GM12865 (cell line): ENCODE measurements at regions not wholly inside any gene's neighbourhood (a gene's known extent, or its start where the extent isn't known, plus 50 kb on each side); places are given as distances from the start of the nearest gene placed in this dataset.

Experiments used
- DNase-seq: peaks from one replicate; pipeline ENCODE4 v3.0.0; 2010; ENCODE audit warnings: low read depth
- H3K4me3 ChIP-seq: 2 replicates; pipeline ENCODE4 v1.5.1; 2011; ENCODE audit warnings: mild to moderate bottlenecking, low read depth, low read length, control low read depth
- TF ChIP-seq, protein P1 (sequence below): IDR thresholded peaks from 2 replicates; pipeline ENCODE4 v1.5.1; 2011; ENCODE audit warnings: low read length, control low read depth, low read depth, inconsistent platforms; ENCODE audit not compliant: insufficient read depth; ENCODE audit errors: missing control alignments

DNA sequence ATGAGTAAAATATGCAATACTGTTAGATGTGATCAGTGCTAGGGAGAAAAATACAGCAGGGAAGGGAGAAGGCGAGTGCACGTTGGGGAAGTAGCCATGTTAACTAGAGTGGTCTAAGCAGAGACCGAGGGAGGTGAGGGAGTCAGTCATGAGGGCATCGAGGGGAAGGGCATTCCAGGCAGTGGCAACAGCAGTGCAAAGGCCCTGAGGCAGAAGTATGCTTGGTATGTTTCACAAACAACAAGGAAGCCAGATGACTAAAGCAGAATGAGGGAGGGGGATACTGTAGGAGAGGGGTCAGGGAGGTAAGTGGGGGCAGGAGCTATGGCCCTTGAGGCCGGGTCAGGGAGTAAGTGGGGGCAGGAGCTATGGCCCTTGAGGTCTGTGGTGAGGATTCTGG lies 123.3 kb upstream of the BOD1 start:
- H3K4me3 ChIP-seq, result no peak overlapping the region
- no peak for DNase-seq
- TF ChIP-seq, protein P1, sequence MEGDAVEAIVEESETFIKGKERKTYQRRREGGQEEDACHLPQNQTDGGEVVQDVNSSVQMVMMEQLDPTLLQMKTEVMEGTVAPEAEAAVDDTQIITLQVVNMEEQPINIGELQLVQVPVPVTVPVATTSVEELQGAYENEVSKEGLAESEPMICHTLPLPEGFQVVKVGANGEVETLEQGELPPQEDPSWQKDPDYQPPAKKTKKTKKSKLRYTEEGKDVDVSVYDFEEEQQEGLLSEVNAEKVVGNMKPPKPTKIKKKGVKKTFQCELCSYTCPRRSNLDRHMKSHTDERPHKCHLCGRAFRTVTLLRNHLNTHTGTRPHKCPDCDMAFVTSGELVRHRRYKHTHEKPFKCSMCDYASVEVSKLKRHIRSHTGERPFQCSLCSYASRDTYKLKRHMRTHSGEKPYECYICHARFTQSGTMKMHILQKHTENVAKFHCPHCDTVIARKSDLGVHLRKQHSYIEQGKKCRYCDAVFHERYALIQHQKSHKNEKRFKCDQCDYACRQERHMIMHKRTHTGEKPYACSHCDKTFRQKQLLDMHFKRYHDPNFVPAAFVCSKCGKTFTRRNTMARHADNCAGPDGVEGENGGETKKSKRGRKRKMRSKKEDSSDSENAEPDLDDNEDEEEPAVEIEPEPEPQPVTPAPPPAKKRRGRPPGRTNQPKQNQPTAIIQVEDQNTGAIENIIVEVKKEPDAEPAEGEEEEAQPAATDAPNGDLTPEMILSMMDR, result no peak

DNA sequence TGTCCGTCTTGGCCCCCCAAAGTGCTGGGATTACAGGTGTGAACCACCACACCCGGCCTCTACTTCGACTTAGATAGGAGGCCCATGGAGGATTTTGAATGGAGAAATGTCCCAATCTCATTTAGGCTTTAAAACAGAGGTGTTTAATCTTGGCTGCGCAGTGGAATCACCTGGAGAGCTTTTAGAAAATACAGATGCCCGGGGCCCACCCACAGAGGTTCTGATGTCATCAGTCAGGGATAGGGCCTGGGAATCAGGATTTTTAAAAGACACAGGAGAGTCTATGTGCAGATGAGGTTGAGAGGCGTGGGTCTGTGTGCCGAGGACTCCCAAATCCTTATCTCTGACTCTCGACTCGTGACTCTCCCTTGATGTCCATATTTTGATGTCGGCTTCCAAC lies 124.0 kb upstream of the BOD1 start:
- H3K4me3 ChIP-seq, result no peak overlapping the region
- TF ChIP-seq, protein P1, result no peak
- no peak for DNase-seq

DNA sequence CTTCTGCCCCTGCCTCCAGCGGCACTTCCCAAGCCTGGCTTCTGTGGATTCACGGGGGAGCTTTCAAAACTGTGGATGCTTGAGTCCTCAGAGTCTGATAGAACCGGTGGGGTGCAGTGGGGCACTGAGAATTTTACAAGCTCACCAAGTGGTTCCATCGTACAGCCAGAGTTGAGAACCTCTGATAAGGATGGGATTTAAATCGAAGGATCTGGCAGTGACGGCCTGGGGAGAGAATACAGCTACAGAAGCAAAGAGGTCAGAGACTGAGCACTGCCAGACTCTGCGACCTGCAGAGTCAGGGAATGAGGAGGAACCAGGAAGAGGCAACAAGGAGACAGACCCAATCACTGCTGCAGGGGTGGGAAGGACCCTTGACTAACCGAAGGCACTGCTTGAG lies 124.6 kb upstream of the BOD1 start:
- DNase-seq, result no peak
- TF ChIP-seq, protein P1, result no peak
- H3K4me3 ChIP-seq, result no peak overlapping the region

DNA sequence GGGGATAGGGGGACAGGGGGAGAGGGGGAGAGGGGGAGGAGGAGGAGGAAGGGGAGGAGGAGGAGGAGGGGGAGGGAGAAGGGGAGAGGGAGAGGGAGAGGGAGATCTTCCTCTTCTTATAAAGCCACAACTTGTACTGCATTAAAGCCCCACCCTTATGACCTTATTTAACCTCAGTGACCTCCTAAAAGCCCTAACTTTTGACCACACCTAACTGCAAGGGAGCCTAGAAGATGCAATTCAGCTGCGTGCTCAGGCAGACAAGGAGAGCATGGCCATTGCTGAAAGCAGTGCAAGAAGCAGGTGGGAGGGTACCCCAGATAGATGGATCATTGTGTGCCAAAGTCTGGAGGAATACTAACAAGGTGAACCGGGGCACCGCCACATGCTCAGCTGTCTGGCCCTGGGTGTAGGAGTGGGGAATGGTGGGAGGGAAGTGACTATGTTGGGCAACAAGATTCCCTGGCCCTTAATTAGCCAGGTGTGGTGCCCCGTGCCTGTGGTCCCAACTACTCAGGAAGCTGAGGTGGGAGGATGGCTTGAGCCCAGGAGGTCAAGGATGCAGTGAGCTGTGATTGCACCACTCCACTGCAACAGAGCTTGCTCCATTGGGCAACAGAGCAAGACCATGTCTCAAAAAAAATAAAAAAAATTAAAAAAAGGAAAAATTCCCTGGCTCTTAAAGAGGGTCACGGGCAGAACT lies 125.4 kb upstream of the BOD1 start:
- TF ChIP-seq, protein P1, result no peak
- no peak overlapping the region for H3K4me3 ChIP-seq
- DNase-seq, result peak; percentile 54

DNA sequence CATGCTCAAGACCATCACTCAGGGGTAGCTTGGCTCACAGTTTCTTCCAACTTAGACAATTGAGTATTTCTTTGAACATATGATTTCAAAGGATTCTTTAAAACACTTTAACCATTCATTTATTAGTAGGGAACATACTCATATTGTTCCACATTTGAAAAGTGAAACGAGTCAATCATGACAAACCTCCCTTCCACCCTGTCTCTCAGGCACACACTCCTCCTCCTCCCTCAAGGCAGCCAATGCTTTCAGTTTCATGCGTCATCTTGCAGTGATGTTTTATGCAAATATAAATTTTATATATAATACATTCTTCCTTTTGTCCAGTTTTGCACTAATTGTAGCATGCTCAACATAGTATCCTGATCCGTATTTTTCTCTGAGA lies 126.0 kb upstream of the BOD1 start:
- no peak overlapping the region for H3K4me3 ChIP-seq

DNA sequence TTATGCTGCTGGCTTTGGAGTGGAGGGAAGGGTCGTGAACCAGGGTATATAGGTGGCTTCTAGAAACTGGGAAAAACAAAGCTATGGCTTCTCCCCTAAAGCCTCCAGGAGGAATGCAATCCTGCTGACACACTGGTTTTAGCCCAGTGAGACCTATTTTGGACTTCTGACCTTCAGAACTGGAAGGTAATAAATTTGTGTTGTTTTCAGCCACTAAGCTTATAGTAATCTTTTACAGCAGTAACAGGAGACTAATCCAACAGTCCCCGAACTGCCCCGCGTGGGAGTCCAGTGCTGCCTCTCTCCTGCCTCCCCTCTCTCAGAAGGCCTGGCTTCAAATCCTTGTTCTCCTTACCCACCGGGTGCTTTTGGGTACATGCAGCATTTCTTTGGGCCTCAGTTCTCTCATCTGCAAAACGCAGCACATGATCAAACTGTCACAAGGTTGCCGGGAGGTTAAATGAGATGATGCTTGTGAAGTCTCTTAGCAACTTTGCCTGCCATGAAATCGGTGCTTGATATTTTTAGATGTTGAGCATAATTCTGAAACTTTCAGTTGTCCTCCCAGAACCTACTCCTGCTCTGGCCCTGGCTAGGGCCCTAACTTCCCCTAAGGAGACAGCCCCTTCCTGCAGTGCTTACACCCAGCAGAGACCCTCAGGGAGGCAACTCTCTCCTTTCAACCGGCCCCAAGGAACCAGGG lies 127.3 kb upstream of the BOD1 start:
- peak overlapping the region; percentile 18 for H3K4me3 ChIP-seq
- DNase-seq, result peak; percentile 89
- TF ChIP-seq, protein P1, result no peak

More for the DNA sequence above, 126.0 kb upstream of the BOD1 start:
- DNase-seq, result peak; percentile 91
- TF ChIP-seq, protein P1, result no peak
